ENCODE measurements at regions not wholly inside any gene's neighbourhood (a gene's known extent, or its start where the extent isn't known, plus 50 kb on each side); places are given as distances from the start of the nearest gene placed in this dataset.
"Not testable (repeated sequence)": the region's sequence is repeated elsewhere in the genome, so short reads cannot be mapped to it uniquely, and the experiment has no call there.

- TF ChIP-seq ZFX (IDR thresholded peaks at IDR 0.05): no peak
- TF ChIP-seq, protein P1, sequence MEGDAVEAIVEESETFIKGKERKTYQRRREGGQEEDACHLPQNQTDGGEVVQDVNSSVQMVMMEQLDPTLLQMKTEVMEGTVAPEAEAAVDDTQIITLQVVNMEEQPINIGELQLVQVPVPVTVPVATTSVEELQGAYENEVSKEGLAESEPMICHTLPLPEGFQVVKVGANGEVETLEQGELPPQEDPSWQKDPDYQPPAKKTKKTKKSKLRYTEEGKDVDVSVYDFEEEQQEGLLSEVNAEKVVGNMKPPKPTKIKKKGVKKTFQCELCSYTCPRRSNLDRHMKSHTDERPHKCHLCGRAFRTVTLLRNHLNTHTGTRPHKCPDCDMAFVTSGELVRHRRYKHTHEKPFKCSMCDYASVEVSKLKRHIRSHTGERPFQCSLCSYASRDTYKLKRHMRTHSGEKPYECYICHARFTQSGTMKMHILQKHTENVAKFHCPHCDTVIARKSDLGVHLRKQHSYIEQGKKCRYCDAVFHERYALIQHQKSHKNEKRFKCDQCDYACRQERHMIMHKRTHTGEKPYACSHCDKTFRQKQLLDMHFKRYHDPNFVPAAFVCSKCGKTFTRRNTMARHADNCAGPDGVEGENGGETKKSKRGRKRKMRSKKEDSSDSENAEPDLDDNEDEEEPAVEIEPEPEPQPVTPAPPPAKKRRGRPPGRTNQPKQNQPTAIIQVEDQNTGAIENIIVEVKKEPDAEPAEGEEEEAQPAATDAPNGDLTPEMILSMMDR (conservative IDR thresholded peaks at IDR 0.05): no peak
- H3K27ac ChIP-seq: no peak overlapping the region
These were observed 651.8 kb downstream of the LMO4 start for GRCh38 chr1:87980494-87980893.

- TF ChIP-seq ZFX (IDR thresholded peaks at IDR 0.05): no peak
- TF ChIP-seq, protein P1 (conservative IDR thresholded peaks at IDR 0.05): no peak
- no peak overlapping the region for H3K27ac ChIP-seq
These were observed 652.7 kb downstream of the LMO4 start for GRCh38 chr1:87981386-87981785.

- H3K27ac ChIP-seq: no peak overlapping the region
- TF ChIP-seq, protein P1 (conservative IDR thresholded peaks at IDR 0.05): no peak
- TF ChIP-seq ZFX (IDR thresholded peaks at IDR 0.05): no peak
These were observed 653.1 kb downstream of the LMO4 start for GRCh38 chr1:87981810-87982209.

DNA sequence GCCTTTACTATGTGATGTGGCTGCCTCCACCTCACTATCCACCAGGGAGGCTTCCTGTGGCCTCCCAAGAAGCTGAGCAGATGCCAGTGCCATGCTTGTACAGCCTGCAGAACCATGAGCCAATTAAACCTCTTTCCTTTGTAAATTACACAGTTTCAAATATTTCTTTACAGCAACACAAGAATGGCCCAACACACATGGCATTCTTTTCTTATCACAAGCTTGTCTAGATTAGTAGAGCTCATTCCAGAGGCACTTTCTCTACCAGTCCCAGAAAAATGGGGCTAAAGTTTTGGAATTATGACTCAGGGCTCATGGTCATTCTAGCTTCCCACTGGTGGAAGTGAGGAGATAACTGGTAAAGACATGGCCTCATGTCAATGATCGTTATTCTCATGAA, 655.2 kb downstream of the LMO4 start:
- TF ChIP-seq ZFX (IDR thresholded peaks at IDR 0.05): no peak
- no peak overlapping the region for H3K27ac ChIP-seq

GRCh38 chr1:87985071-87985470, 656.4 kb downstream of the LMO4 start:
- no peak overlapping the region for H3K27ac ChIP-seq
- TF ChIP-seq ZFX (IDR thresholded peaks at IDR 0.05): no peak

DNA sequence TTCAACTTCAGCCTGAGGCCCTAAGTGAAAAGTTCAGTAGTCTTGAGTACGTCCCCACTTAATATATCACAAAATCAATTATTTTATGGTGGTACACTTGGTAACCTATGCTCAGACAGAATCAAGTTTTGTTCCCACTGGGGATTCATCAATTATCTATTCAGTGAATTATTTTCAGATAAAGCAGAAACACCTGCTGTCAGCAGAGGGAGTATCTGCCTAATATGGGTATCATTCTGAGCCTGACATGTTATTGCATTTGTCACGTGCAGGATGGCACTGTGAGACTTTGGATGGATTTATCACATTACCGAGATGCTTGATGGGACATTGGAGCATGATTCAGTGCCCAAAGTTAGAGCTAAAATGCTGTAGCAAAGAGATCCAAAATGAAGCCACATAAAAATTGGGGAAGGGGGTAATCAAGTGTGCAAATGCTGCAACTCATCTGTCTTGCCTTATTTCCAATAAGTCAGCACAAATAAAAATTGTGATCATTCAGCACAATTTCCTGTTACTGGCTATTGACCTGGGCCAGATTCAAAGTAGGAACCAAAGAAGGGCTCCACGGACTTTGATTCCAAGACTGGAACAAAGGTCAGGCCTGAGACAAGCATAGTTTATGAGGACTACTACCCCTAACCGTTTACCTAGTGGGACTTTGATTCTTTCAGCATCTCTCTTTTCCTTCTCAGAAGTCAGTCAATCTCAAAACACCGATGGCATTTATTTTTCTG, 657.6 kb downstream of the LMO4 start:
- TF ChIP-seq ZFX (IDR thresholded peaks at IDR 0.05): no peak
- TF ChIP-seq, protein P1 (conservative IDR thresholded peaks at IDR 0.05): peak; percentile 32
- H3K27ac ChIP-seq: no peak overlapping the region

DNA sequence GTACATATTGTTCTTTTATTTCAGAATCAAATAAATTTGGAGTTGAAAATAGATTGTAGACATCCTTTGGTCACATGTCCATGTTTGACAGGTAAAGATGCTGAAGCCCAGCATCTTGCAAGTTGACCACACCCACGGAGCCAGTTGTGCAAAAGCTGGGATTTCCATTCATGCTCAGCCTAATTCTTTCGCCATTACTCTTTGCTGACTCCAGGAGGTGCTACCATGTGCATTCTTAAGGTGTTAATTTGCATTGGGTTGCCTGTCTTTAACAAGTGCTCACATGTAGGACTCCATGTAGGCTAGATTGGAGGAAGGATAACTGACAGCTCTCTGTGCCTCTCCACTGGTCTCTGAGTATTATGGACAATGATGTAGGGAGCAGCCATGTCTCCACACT, 660.7 kb downstream of the LMO4 start:
- H3K27ac ChIP-seq: no peak overlapping the region
- no peak for TF ChIP-seq ZFX (IDR thresholded peaks at IDR 0.05)
- TF ChIP-seq, protein P1 (conservative IDR thresholded peaks at IDR 0.05): no peak

- not testable (repeated sequence) for H3K27ac ChIP-seq
These were observed 663.9 kb downstream of the LMO4 start for GRCh38 chr1:87992536-87992935.

GRCh38 chr1:87993051-87993450, 664.4 kb downstream of the LMO4 start:
- no peak for TF ChIP-seq ZFX (IDR thresholded peaks at IDR 0.05)
- TF ChIP-seq, protein P1 (conservative IDR thresholded peaks at IDR 0.05): no peak

More at GRCh38 chr1:87993051-87993450, 664.4 kb downstream of the LMO4 start:
- H3K27ac ChIP-seq: no peak overlapping the region

Data from C4-2B (cell line).